GM23338 (cell line): ENCODE measurements at regions not wholly inside any gene's neighbourhood (a gene's known extent, or its start where the extent isn't known, plus 50 kb on each side); places are given as distances from the start of the nearest gene placed in this dataset.

Experiments
- ATAC-seq: fragments of 200-7000 bp; cut with Tn5 transposase; 3 replicates; pipeline ENCODE4 v1.9.1; 2020
- DNase-seq: peaks from one replicate; pipeline ENCODE4 v3.0.0-alpha.2; 2015; ENCODE audit warnings: low spot score
- H2AFZ ChIP-seq: fragments of 200-600 bp; sonication (generic); 2 replicates; pipeline ENCODE4 v1.8.0; 2016; ENCODE audit warnings: antibody characterized with exemption, mild to moderate bottlenecking, moderate library complexity
- H3F3A ChIP-seq: fragments of 200-600 bp; sonication (generic); replicated peaks from 2 replicates; pipeline ENCODE4 v1.8.0; 2017; ENCODE audit warnings: antibody characterized with exemption, mixed run types, low read depth
- H3K27ac ChIP-seq: fragments of 200-600 bp; sonication (generic); 2 replicates; pipeline ENCODE4 v1.6.1; 2016; ENCODE audit warnings: low read depth
- H3K27me3 ChIP-seq: fragments of 200-600 bp; sonication (generic); 2 replicates; pipeline ENCODE4 v1.8.0; 2016; ENCODE audit warnings: mild to moderate bottlenecking, mixed run types, moderate library complexity; ENCODE audit not compliant: insufficient read depth
- H3K36me3 ChIP-seq: fragments of 200-600 bp; sonication (generic); 2 replicates; pipeline ENCODE4 v1.8.0; 2016; ENCODE audit warnings: mild to moderate bottlenecking; ENCODE audit not compliant: insufficient read depth
- H3K4me1 ChIP-seq: fragments of 200-600 bp; sonication (generic); 2 replicates; pipeline ENCODE4 v1.8.0; 2016; ENCODE audit warnings: mild to moderate bottlenecking, moderate library complexity; ENCODE audit not compliant: insufficient read depth
- H3K4me2 ChIP-seq: fragments of 200-600 bp; sonication (generic); 2 replicates; pipeline ENCODE4 v1.7.1; 2017; ENCODE audit warnings: mixed run types
- H3K4me3 ChIP-seq: fragments of 200-600 bp; sonication (generic); 2 replicates; pipeline ENCODE4 v1.6.1; 2016; ENCODE audit warnings: mixed run types
- H3K79me2 ChIP-seq: fragments of 200-600 bp; sonication (generic); replicated peaks from 2 replicates; pipeline ENCODE4 v1.8.0; 2017; ENCODE audit warnings: mild to moderate bottlenecking; ENCODE audit not compliant: insufficient read depth
- H3K9me2 ChIP-seq: fragments of 200-600 bp; sonication (generic); 2 replicates; pipeline ENCODE4 v1.8.0; 2017; ENCODE audit not compliant: insufficient read depth
- H4K20me1 ChIP-seq: fragments of 200-600 bp; sonication (generic); replicated peaks from 2 replicates; pipeline ENCODE4 v1.8.0; 2017; ENCODE audit warnings: mild to moderate bottlenecking; ENCODE audit not compliant: insufficient read depth
- H3K27ac Mint-ChIP-seq: 2 replicates; pipeline ENCODE4 v1.8.0; 2020; ENCODE audit warnings: inconsistent platforms, mild to moderate bottlenecking, moderate library complexity, mixed read lengths
- H3K27me3 Mint-ChIP-seq: 3 replicates; pipeline ENCODE4 v1.8.0; 2022; ENCODE audit warnings: low read depth, mild to moderate bottlenecking, moderate library complexity, mixed read lengths, inconsistent platforms; ENCODE audit not compliant: insufficient read depth, poor library complexity
- H3K36me3 Mint-ChIP-seq: 3 replicates; pipeline ENCODE4 v1.8.0; 2021; ENCODE audit warnings: low read depth, mild to moderate bottlenecking, inconsistent platforms, moderate library complexity, mixed read lengths
- H3K4me1 Mint-ChIP-seq: 3 replicates; pipeline ENCODE4 v1.8.0; 2020; ENCODE audit warnings: mild to moderate bottlenecking, inconsistent platforms, mixed read lengths
- H3K4me3 Mint-ChIP-seq: 3 replicates; pipeline ENCODE4 v1.8.0; 2021; ENCODE audit warnings: moderate library complexity, mild to moderate bottlenecking, inconsistent platforms, mixed read lengths
- H3K9me3 Mint-ChIP-seq: 3 replicates; pipeline ENCODE4 v1.8.0; 2020; ENCODE audit warnings: moderate library complexity, mild to moderate bottlenecking, inconsistent platforms, mixed read lengths
- CREB1 ChIP-seq: fragments of 250-450 bp; sonication (Bioruptor Pico); IDR thresholded peaks from 2 replicates; pipeline ENCODE4 v1.5.0; 2020; ENCODE audit warnings: low read depth, mild to moderate bottlenecking, moderate library complexity
- CTCF ChIP-seq, 2 experiments: fragments of 200-600 bp in 1 of 2; sonication (generic) in 1 of 2; conservative IDR thresholded peaks; 2 replicates each; pipeline versions ENCODE4 v1.5.1 to v1.6.1; 2016 to 2017; ENCODE audit warnings: antibody characterized with exemption in 2 of 2, low read depth in 2 of 2, mild to moderate bottlenecking in 2 of 2, moderate library complexity in 1 of 2
- ETS1 ChIP-seq: IDR thresholded peaks from 2 replicates; pipeline ENCODE4 v1.6.1; 2016; ENCODE audit warnings: antibody characterized with exemption
- EZH2phosphoT487 ChIP-seq: fragments of 200-600 bp; sonication (generic); IDR thresholded peaks from one replicate; pipeline ENCODE4 v1.8.1; 2018; ENCODE audit warnings: antibody characterized with exemption; ENCODE audit not compliant: unreplicated experiment
- JUNB ChIP-seq: IDR thresholded peaks from one replicate; pipeline ENCODE4 v1.6.1; 2016; ENCODE audit warnings: antibody characterized with exemption; ENCODE audit not compliant: unreplicated experiment
- NANOG ChIP-seq: IDR thresholded peaks from 2 replicates; pipeline ENCODE4 v1.6.1; 2016; ENCODE audit warnings: antibody characterized with exemption, borderline replicate concordance
- REST ChIP-seq: IDR thresholded peaks from one replicate; pipeline ENCODE4 v1.6.1; 2018; ENCODE audit warnings: antibody characterized with exemption; ENCODE audit not compliant: unreplicated experiment
- STAT1 ChIP-seq: IDR thresholded peaks from one replicate; pipeline ENCODE4 v1.6.1; 2016; ENCODE audit warnings: antibody characterized with exemption; ENCODE audit not compliant: unreplicated experiment
- ZNF114 ChIP-seq: fragments of 250-450 bp; sonication (Bioruptor Pico); IDR thresholded peaks from 2 replicates; pipeline ENCODE4 v1.5.0; 2020; ENCODE audit warnings: mild to moderate bottlenecking, moderate library complexity
- ZNF331 ChIP-seq: fragments of 250-450 bp; sonication (Bioruptor Pico); IDR thresholded peaks from 2 replicates; pipeline ENCODE4 v1.5.0; 2020; ENCODE audit warnings: low read depth, mild to moderate bottlenecking, moderate library complexity
- ZNF462 ChIP-seq: fragments of 250-450 bp; sonication (Bioruptor Pico); IDR thresholded peaks from 2 replicates; pipeline ENCODE4 v1.5.0; 2020; ENCODE audit warnings: mild to moderate bottlenecking, moderate library complexity

GRCh38 chr18:52237551-52237950 is 102.4 kb upstream of the DCC start:
- no peak overlapping the region for H3K4me2 ChIP-seq

More at GRCh38 chr18:52237551-52237950, 102.4 kb upstream of the DCC start:
- no peaks in the 10 kb centered on the region for H3K27me3 ChIP-seq
- peak overlapping the region; percentile 59; the same call in 1 of the 2 replicates for H2AFZ ChIP-seq
- H3K27ac Mint-ChIP-seq: no peak overlapping the region
- H3K36me3 Mint-ChIP-seq: no peaks in the 10 kb centered on the region
- ATAC-seq: no peak
- no peak overlapping the region for H3K4me3 ChIP-seq
- H3F3A ChIP-seq: no peaks in the 10 kb centered on the region
- DNase-seq: no peak
- no peaks in the 10 kb centered on the region for H3K27me3 Mint-ChIP-seq
- no peak overlapping the region for H3K27ac ChIP-seq
- no peaks in the 10 kb centered on the region for H3K9me3 Mint-ChIP-seq
- no peak overlapping the region for H3K4me3 Mint-ChIP-seq
- TF ChIP-seq CTCF (conservative IDR thresholded peaks at IDR 0.05; ENCODE audit: low read depth in 2 of 2) (no peak), EZH2phosphoT487 (no peak), JUNB (no peak), ZNF114 (no peak), ZNF331 (CRISPR knock-in tag) (no peak), ETS1 (no peak), STAT1 (no peak), REST (no peak), CREB1 (CRISPR knock-in tag) (no peak), ZNF462 (CRISPR knock-in tag) (no peak), NANOG (no peak)
- H3K36me3 ChIP-seq: no peaks in the 10 kb centered on the region; the same call in 1 of the 2 replicates
- peaks cover 18% of the 10 kb centered on the region for H3K9me2 ChIP-seq
- H3K4me1 ChIP-seq: no peaks in the 10 kb centered on the region
- no peaks in the 10 kb centered on the region for H4K20me1 ChIP-seq
- H3K4me1 Mint-ChIP-seq: no peaks in the 10 kb centered on the region
- no peaks in the 10 kb centered on the region for H3K79me2 ChIP-seq
